BJ (cell line): ENCODE measurements at regions not wholly inside any gene's neighbourhood (a gene's known extent, or its start where the extent isn't known, plus 50 kb on each side); places are given as distances from the start of the nearest gene placed in this dataset.
A peak's percentile ranks its signal among the peaks of the same experiment; 100 is the strongest.

ENCODE experiments used
- CTCF ChIA-PET: fragments of 350-600 bp; formaldehyde crosslinking; extraction: SDS; loops from one replicate; lab custom pipeline; 2021; ENCODE audit warnings: antibody characterized with exemption, inconsistent platforms; lab: Yijun Ruan, JAX
- POLR2A ChIA-PET: fragments of 300-600 bp; sonication (Branson Sonifier 250); formaldehyde crosslinking; extraction: SDS; loops from one replicate; lab custom pipeline; 2021; ENCODE audit warnings: antibody characterized with exemption; lab: Charles Lee
- DNase-seq: peaks from one replicate; pipeline ENCODE4 v3.0.0-alpha.2; 2011; ENCODE audit warnings: low read depth
- H3K27me3 ChIP-seq: 2 replicates; pipeline ENCODE4 v1.6.0; 2011; ENCODE audit warnings: low read length; ENCODE audit not compliant: control insufficient read depth, insufficient read depth
- H3K36me3 ChIP-seq: 2 replicates; pipeline ENCODE4 v1.5.1; 2011; ENCODE audit warnings: low read length; ENCODE audit not compliant: control insufficient read depth, insufficient read depth
- H3K4me3 ChIP-seq: 2 replicates; pipeline ENCODE4 v1.5.1; 2011; ENCODE audit warnings: low read depth, mild to moderate bottlenecking, control low read depth, low read length
- CTCF ChIP-seq: IDR thresholded peaks from 2 replicates; pipeline ENCODE4 v1.5.1; 2011; ENCODE audit warnings: low read depth, mild to moderate bottlenecking, control low read depth, inconsistent platforms, low read length, moderate library complexity; ENCODE audit not compliant: insufficient read depth

GRCh38 chr12:67388331-67389138, 119.4 kb downstream of the CAND1 start:
- ChIA-PET CTCF (interaction anchor here (0.8 to 1.4 kb wide), 3 partner anchors 12 to 24 kb away, joined by 3 to 4 read pairs (median 4); no protein-coding TSS in a partner anchor), POLR2A (no interaction called here)
- Histone ChIP-seq H3K27me3 (no peaks in the 10 kb centered on the region), H3K36me3 (no peaks in the 10 kb centered on the region), H3K4me3 (no peak overlapping the region)
- DNase-seq, result no peak
- TF ChIP-seq CTCF, result peak; percentile 9; the same call in 1 of the 2 replicates

DNA sequence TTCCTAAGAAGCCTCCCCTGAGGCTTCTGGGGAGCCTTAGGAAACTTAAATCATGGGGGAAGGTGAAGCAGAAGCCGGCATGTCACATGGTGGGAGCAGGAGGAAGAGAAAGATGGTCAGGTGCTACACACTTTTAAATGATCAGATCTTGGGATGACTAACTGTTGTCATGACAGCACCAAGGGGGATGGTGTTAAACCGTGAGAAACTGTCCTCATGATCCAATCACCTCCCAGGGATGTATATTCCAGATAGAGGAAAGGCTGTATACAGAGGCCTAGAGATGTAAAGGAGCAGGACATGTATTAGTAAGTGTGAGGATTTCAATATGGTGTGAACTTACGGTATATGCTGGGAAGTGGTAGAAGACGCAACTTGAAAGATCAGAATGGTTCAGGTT, 121.1 kb downstream of the CAND1 start:
- no peaks in the 10 kb centered on the region for H3K27me3 ChIP-seq
- no peaks in the 10 kb centered on the region for H3K36me3 ChIP-seq
- POLR2A ChIA-PET, result no interaction called here
- no peak for DNase-seq
- CTCF ChIA-PET, result no interaction called here
- H3K4me3 ChIP-seq, result no peak overlapping the region
- no peak for TF ChIP-seq CTCF

GRCh38 chr12:67391034-67391433, 121.9 kb downstream of the CAND1 start:
- no peaks in the 10 kb centered on the region for H3K36me3 ChIP-seq
- ChIA-PET POLR2A (no interaction called here), CTCF (no interaction called here)
- no peak for DNase-seq
- TF ChIP-seq CTCF, result no peak
- H3K4me3 ChIP-seq, result no peak overlapping the region
- no peaks in the 10 kb centered on the region for H3K27me3 ChIP-seq

GRCh38 chr12:67391656-67392055, 122.5 kb downstream of the CAND1 start:
- Histone ChIP-seq H3K27me3 (no peaks in the 10 kb centered on the region), H3K4me3 (no peak overlapping the region), H3K36me3 (no peaks in the 10 kb centered on the region)
- DNase-seq, result no peak
- ChIA-PET POLR2A (no interaction called here), CTCF (no interaction called here)
- no peak for TF ChIP-seq CTCF

DNA sequence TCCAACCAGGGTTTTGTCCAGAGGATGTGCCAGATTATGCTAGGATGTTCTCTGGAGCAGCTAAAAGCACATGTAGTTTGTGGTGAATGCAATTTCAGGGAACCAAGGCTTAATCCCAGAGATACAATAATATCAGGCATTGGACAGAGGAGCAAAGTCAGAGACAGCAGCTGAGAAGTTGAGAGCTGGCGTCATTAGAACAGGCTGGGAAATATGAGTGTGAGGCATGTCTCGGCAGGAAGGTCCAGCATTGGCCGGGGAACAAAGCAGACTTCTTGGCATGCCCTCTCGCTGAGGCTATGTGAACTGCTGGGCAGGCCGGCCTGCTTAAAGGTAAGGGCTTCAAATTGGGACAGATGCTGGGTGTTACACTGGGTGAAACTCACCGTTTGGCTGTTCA, 125.4 kb downstream of the CAND1 start:
- POLR2A ChIA-PET, result no interaction called here

More for the DNA sequence above, 125.4 kb downstream of the CAND1 start:
- H3K36me3 ChIP-seq, result no peaks in the 10 kb centered on the region
- DNase-seq, result no peak
- TF ChIP-seq CTCF, result peak; percentile 31; the same call in 1 of the 2 replicates
- no peak overlapping the region for H3K4me3 ChIP-seq
- no peaks in the 10 kb centered on the region for H3K27me3 ChIP-seq
- CTCF ChIA-PET, result interaction anchor here (1.4 kb wide), 1 partner anchor 19 kb away, joined by 3 read pairs; no protein-coding TSS in a partner anchor
